Cardiac fibroblast (primary cell): ENCODE measurements at regions not wholly inside any gene's neighbourhood (a gene's known extent, or its start where the extent isn't known, plus 50 kb on each side); places are given as distances from the start of the nearest gene placed in this dataset.

ENCODE experiments used
- DNase-seq, 2 donors: peaks; one replicate each; pipeline versions ENCODE4 v3.0.0 to v3.0.0-alpha.2; 2010; ENCODE audit warnings: low read depth in 2 of 2
- H3K4me3 ChIP-seq, 2 donors: replicated peaks in 1 of 2; 1 replicate in 1 of 2; 2 replicates in 1 of 2; pipeline ENCODE4 v1.5.1; 2011; ENCODE audit warnings: low read depth in 2 of 2, low read length in 2 of 2, mild to moderate bottlenecking in 2 of 2, moderate library complexity in 1 of 2
- TF ChIP-seq, protein P1 (sequence below): IDR thresholded peaks from one replicate; pipeline ENCODE4 v1.5.1; 2011; ENCODE audit warnings: low read depth, mild to moderate bottlenecking, low read length, inconsistent platforms

DNA sequence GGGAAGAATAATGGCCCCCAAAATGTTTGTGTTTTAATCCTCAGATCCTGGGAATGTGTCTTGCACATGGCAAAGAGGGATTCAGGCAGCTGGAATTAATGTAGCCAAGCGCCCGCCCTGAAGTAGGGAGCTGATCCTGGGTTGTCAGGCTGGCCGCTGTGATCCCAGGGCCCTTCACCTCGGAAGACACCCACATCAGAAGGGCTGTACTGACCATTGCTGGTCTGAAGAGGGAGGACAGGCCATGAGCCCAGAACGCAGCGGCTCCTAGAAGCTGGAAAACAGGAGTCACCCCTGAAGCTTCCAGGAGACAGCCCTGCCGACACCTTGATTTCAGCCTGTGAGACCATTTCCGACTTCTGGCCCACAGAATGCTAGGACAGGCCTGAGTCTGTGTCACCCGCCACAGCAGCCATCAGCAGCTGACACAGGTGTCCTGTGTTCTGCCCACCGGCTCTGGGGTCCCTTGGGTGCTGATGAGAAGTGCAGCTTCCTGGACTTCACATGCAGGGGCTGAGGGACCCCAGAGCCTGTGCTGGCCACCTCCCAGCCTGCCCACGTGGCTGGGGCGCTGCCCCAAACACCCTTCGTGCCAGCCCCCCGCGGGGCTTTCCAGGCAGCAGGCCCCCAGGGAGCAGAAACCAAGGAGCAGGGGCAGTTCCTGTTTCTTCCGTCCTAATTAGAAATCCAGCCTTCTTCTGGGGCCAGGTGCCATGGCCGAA is 86.3 kb downstream of the ERMARD start:
- TF ChIP-seq, protein P1, sequence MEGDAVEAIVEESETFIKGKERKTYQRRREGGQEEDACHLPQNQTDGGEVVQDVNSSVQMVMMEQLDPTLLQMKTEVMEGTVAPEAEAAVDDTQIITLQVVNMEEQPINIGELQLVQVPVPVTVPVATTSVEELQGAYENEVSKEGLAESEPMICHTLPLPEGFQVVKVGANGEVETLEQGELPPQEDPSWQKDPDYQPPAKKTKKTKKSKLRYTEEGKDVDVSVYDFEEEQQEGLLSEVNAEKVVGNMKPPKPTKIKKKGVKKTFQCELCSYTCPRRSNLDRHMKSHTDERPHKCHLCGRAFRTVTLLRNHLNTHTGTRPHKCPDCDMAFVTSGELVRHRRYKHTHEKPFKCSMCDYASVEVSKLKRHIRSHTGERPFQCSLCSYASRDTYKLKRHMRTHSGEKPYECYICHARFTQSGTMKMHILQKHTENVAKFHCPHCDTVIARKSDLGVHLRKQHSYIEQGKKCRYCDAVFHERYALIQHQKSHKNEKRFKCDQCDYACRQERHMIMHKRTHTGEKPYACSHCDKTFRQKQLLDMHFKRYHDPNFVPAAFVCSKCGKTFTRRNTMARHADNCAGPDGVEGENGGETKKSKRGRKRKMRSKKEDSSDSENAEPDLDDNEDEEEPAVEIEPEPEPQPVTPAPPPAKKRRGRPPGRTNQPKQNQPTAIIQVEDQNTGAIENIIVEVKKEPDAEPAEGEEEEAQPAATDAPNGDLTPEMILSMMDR, result no peak
- no peak for DNase-seq
- no peak overlapping the region for H3K4me3 ChIP-seq

GRCh38 chr6:169833258-169833794 is 81.9 kb downstream of the ERMARD start:
- DNase-seq, result peak in 1 of 2 donors; percentile 9
- no peak overlapping the region for H3K4me3 ChIP-seq
- TF ChIP-seq, protein P1, result no peak

GRCh38 chr6:169832247-169832948 is 81.0 kb downstream of the ERMARD start:
- TF ChIP-seq, protein P1, result no peak
- peak in 1 of 2 donors; percentile 5 for DNase-seq
- no peak overlapping the region for H3K4me3 ChIP-seq

GRCh38 chr6:169831450-169832246 is 80.2 kb downstream of the ERMARD start:
- TF ChIP-seq, protein P1, result peak; percentile 87
- DNase-seq, result peak; percentile 63 to 73
- no peak overlapping the region for H3K4me3 ChIP-seq
